ENCODE measurements at regions not wholly inside any gene's neighbourhood (a gene's known extent, or its start where the extent isn't known, plus 50 kb on each side); places are given as distances from the start of the nearest gene placed in this dataset.

DNA sequence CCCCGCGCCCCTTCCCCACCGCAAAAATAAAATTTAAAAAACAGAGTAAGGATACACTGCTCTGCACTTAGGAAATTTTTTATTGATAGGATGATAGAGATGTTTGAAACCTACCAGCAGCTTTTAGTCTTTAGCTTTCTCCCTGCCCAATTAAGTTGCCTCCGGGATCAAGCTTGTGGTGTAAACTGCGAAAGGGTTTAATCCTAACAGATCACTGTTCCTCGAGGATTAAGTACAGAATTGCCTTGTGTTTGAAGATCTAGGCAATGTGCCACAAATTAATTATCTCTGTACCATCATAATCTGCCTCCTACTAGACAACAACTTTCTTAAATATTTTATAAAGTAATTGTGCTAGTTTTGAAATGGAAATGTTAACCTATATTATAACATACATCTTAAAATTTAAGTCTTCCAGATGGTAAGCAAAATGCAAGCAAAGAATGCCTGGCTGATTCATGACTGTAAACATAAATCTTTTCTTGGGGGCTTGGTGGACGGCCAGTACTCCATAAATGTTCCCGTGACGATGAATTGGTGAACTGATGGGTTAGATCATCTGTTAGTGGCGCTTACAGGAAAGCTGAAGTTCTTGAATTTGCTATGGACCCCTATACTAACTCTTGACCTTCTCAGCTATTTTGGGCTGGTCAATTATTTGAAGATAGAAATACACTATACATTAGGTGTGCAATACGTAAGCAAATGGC is 58.0 kb upstream of the ARHGAP18 start:
- H3K27me3 Mint-ChIP-seq (ENCODE audit: insufficient read depth): peaks cover 22% of the 10 kb centered on the region
- 87 to 92% methylated on average over 7 to 11 of the region's 11 CpGs for WGBS, 2 experiments (ENCODE audit: insufficient coverage in 1 of 2, insufficient read length in 1 of 2)
- H3K9ac ChIP-seq (ENCODE audit: extremely low read depth, low read length, poor library complexity, severe bottlenecking): no peak overlapping the region

GRCh38 chr6:129766959-129767728 is 57.2 kb upstream of the ARHGAP18 start:
- Histone ChIP-seq H3K36me3 (ENCODE audit: control insufficient read depth, insufficient read depth, low read length) (no peaks in the 10 kb centered on the region), H3K9me3 (ENCODE audit: control insufficient read depth, low read length) (no peaks in the 10 kb centered on the region), H3K4me3 (ENCODE audit: low read length) (peak overlapping the region; percentile 72), H3K27me3 (ENCODE audit: control insufficient read depth, insufficient read depth, low read length, poor library complexity, severe bottlenecking) (peaks cover 22% of the 10 kb centered on the region), H3K9ac (ENCODE audit: extremely low read depth, low read length, poor library complexity, severe bottlenecking) (no peak overlapping the region), H3K4me1 (ENCODE audit: control insufficient read depth, insufficient read depth, low read length) (no peaks in the 10 kb centered on the region), H3K27ac (ENCODE audit: low read depth, low read length) (no peak overlapping the region)
- TF ChIP-seq CTCF (conservative IDR thresholded peaks at IDR 0.05): no peak
- Mint-ChIP-seq H3K4me1 (peaks cover 14% of the 10 kb centered on the region), H3K36me3 (ENCODE audit: low read depth) (no peaks in the 10 kb centered on the region), H3K4me3 (peak overlapping the region; percentile 63), H3K9me3 (no peaks in the 10 kb centered on the region), H3K27ac (no peak overlapping the region), H3K27me3 (ENCODE audit: insufficient read depth) (peaks cover 22% of the 10 kb centered on the region)
- 7 to 9% methylated on average over 19 to 36 of the region's 36 CpGs for WGBS, 2 experiments (ENCODE audit: insufficient coverage in 1 of 2, insufficient read length in 1 of 2)
- peak; percentile 87 for DNase-seq

More for the DNA sequence above, 58.0 kb upstream of the ARHGAP18 start:
- H3K4me3 ChIP-seq (ENCODE audit: low read length): peak overlapping the region; percentile 72
- TF ChIP-seq CTCF (conservative IDR thresholded peaks at IDR 0.05): no peak
- DNase-seq: no peak
- H3K27ac ChIP-seq (ENCODE audit: low read depth, low read length): no peak overlapping the region
- H3K27ac Mint-ChIP-seq: no peak overlapping the region
- peaks cover 22% of the 10 kb centered on the region for H3K27me3 ChIP-seq (ENCODE audit: control insufficient read depth, insufficient read depth, low read length, poor library complexity, severe bottlenecking)
- H3K9me3 ChIP-seq (ENCODE audit: control insufficient read depth, low read length): no peaks in the 10 kb centered on the region
- H3K4me1 ChIP-seq (ENCODE audit: control insufficient read depth, insufficient read depth, low read length): no peaks in the 10 kb centered on the region
- no peaks in the 10 kb centered on the region for H3K36me3 Mint-ChIP-seq (ENCODE audit: low read depth)
- H3K4me3 Mint-ChIP-seq: peak overlapping the region; percentile 63
- H3K4me1 Mint-ChIP-seq: peaks cover 14% of the 10 kb centered on the region
- no peaks in the 10 kb centered on the region for H3K36me3 ChIP-seq (ENCODE audit: control insufficient read depth, insufficient read depth, low read length)
- H3K9me3 Mint-ChIP-seq: no peaks in the 10 kb centered on the region

GRCh38 chr6:129764761-129765407 is 54.9 kb upstream of the ARHGAP18 start:
- H3K27me3 Mint-ChIP-seq (ENCODE audit: insufficient read depth): peaks cover 22% of the 10 kb centered on the region
- peaks cover 14% of the 10 kb centered on the region for H3K4me1 Mint-ChIP-seq
- H3K9me3 ChIP-seq (ENCODE audit: control insufficient read depth, low read length): no peaks in the 10 kb centered on the region
- H3K36me3 Mint-ChIP-seq (ENCODE audit: low read depth): no peaks in the 10 kb centered on the region
- H3K27ac ChIP-seq (ENCODE audit: low read depth, low read length): no peak overlapping the region
- H3K9ac ChIP-seq (ENCODE audit: extremely low read depth, low read length, poor library complexity, severe bottlenecking): no peak overlapping the region
- DNase-seq: peak; percentile 57
- TF ChIP-seq CTCF (conservative IDR thresholded peaks at IDR 0.05): no peak
- H3K27ac Mint-ChIP-seq: no peak overlapping the region
- H3K36me3 ChIP-seq (ENCODE audit: control insufficient read depth, insufficient read depth, low read length): no peaks in the 10 kb centered on the region
- H3K4me1 ChIP-seq (ENCODE audit: control insufficient read depth, insufficient read depth, low read length): no peaks in the 10 kb centered on the region
- no peak overlapping the region for H3K4me3 ChIP-seq (ENCODE audit: low read length)
- no peaks in the 10 kb centered on the region for H3K9me3 Mint-ChIP-seq
- H3K27me3 ChIP-seq (ENCODE audit: control insufficient read depth, insufficient read depth, low read length, poor library complexity, severe bottlenecking): peaks cover 22% of the 10 kb centered on the region
- H3K4me3 Mint-ChIP-seq: no peak overlapping the region
- WGBS, 2 experiments (ENCODE audit: insufficient coverage in 1 of 2, insufficient read length in 1 of 2): 83 to 87% methylated on average over 2 to 3 of the region's 4 CpGs
